ENCODE measurements at regions not wholly inside any gene's neighbourhood (a gene's known extent, or its start where the extent isn't known, plus 50 kb on each side); places are given as distances from the start of the nearest gene placed in this dataset.
"Not testable (repeated sequence)": the region's sequence is repeated elsewhere in the genome, so short reads cannot be mapped to it uniquely, and the experiment has no call there.

GRCh38 chr6:68087399-68088133 lies 547.5 kb upstream of the ADGRB3 start:
- no peaks in the 10 kb centered on the region for H3K27me3 ChIP-seq (replicated peaks; ENCODE audit: insufficient read depth, low read length)
- no peak overlapping the region for H3K9ac ChIP-seq (ENCODE audit: low read length)
- H3K9me3 ChIP-seq (replicated peaks; ENCODE audit: insufficient read depth, low read length), result no peaks in the 10 kb centered on the region
- no peaks in the 10 kb centered on the region for H3K36me3 ChIP-seq (replicated peaks; ENCODE audit: insufficient read depth, low read length)
- peaks cover 14% of the 10 kb centered on the region; the same call in 1 of the 2 replicates for H3K4me1 ChIP-seq (ENCODE audit: low read length)
- peak overlapping the region; percentile 11; the same call in 1 of the 2 replicates for H3K4me3 ChIP-seq (ENCODE audit: low read length)
- H2AFZ ChIP-seq (ENCODE audit: low read length), result no peak overlapping the region
- DNase-seq, result peak; percentile 85
- TF ChIP-seq EZH2 (optimal IDR thresholded peaks at IDR 0.05; ENCODE audit: low read depth, low read length), result no peak
- no peak for TF ChIP-seq EZH2phosphoT487 (IDR thresholded peaks at IDR 0.05; ENCODE audit: low read length)
- no peak for TF ChIP-seq CTCF (IDR thresholded peaks at IDR 0.05; ENCODE audit: low read length)
- peaks cover 2% of the 10 kb centered on the region; the same call in 1 of the 2 replicates for H3F3A ChIP-seq (ENCODE audit: insufficient read depth, low read length)
- no peaks in the 10 kb centered on the region for H4K20me1 ChIP-seq (ENCODE audit: insufficient read depth, low read length)
- no peaks in the 10 kb centered on the region for H3K79me2 ChIP-seq (ENCODE audit: low read length)
- H3K4me2 ChIP-seq (ENCODE audit: low read depth, low read length), result peak overlapping the region; percentile 57
- no peaks in the 10 kb centered on the region for H3K9me2 ChIP-seq (replicated peaks; ENCODE audit: insufficient read depth, low read length)
- peak overlapping the region; percentile 27; the same call in 1 of the 2 replicates for H3K27ac ChIP-seq (ENCODE audit: low read length)

- no peaks in the 10 kb centered on the region for H3K9me2 ChIP-seq (replicated peaks; ENCODE audit: insufficient read depth, low read length)
- H3K27me3 ChIP-seq (replicated peaks; ENCODE audit: insufficient read depth, low read length), result no peaks in the 10 kb centered on the region
- H3K9me3 ChIP-seq (replicated peaks; ENCODE audit: insufficient read depth, low read length), result no peaks in the 10 kb centered on the region
- H3K4me1 ChIP-seq (ENCODE audit: low read length), result peaks cover 14% of the 10 kb centered on the region; the same call in 1 of the 2 replicates
- H3K36me3 ChIP-seq (replicated peaks; ENCODE audit: insufficient read depth, low read length), result no peaks in the 10 kb centered on the region
- no peak for DNase-seq
- H3K79me2 ChIP-seq (ENCODE audit: low read length), result no peaks in the 10 kb centered on the region
- peaks cover 2% of the 10 kb centered on the region; the same call in 1 of the 2 replicates for H3F3A ChIP-seq (ENCODE audit: insufficient read depth, low read length)
- H4K20me1 ChIP-seq (ENCODE audit: insufficient read depth, low read length), result no peaks in the 10 kb centered on the region
- no peak overlapping the region for H3K9ac ChIP-seq (ENCODE audit: low read length)
- TF ChIP-seq CTCF (IDR thresholded peaks at IDR 0.05; ENCODE audit: low read length) (no peak), EZH2 (optimal IDR thresholded peaks at IDR 0.05; ENCODE audit: low read depth, low read length) (no peak), EZH2phosphoT487 (IDR thresholded peaks at IDR 0.05; ENCODE audit: low read length) (no peak)
- H3K27ac ChIP-seq (ENCODE audit: low read length), result no peak overlapping the region
- no peak overlapping the region for H3K4me3 ChIP-seq (ENCODE audit: low read length)
- H2AFZ ChIP-seq (ENCODE audit: low read length), result no peak overlapping the region
- peak overlapping the region; percentile 13; the same call in 1 of the 2 replicates for H3K4me2 ChIP-seq (ENCODE audit: low read depth, low read length)
Measured at GRCh38 chr6:68086199-68086598, 548.9 kb upstream of the ADGRB3 start.

GRCh38 chr6:68085599-68085998 lies 549.5 kb upstream of the ADGRB3 start:
- not testable (repeated sequence) for H3K4me2 ChIP-seq (ENCODE audit: low read depth, low read length)

GRCh38 chr6:68082086-68082485 lies 553.0 kb upstream of the ADGRB3 start:
- Histone ChIP-seq H3K79me2 (ENCODE audit: low read length) (no peaks in the 10 kb centered on the region), H3K27ac (ENCODE audit: low read length) (no peak overlapping the region), H3K9me3 (replicated peaks; ENCODE audit: insufficient read depth, low read length) (no peaks in the 10 kb centered on the region), H3K4me3 (ENCODE audit: low read length) (no peak overlapping the region), H3K27me3 (replicated peaks; ENCODE audit: insufficient read depth, low read length) (no peaks in the 10 kb centered on the region), H3K9me2 (replicated peaks; ENCODE audit: insufficient read depth, low read length) (no peaks in the 10 kb centered on the region), H3K4me2 (ENCODE audit: low read depth, low read length) (no peak overlapping the region), H3K36me3 (replicated peaks; ENCODE audit: insufficient read depth, low read length) (no peaks in the 10 kb centered on the region), H4K20me1 (ENCODE audit: insufficient read depth, low read length) (no peaks in the 10 kb centered on the region), H3K4me1 (ENCODE audit: low read length) (peaks cover 5% of the 10 kb centered on the region; the same call in 1 of the 2 replicates), H3K9ac (ENCODE audit: low read length) (no peak overlapping the region), H3F3A (ENCODE audit: insufficient read depth, low read length) (no peaks in the 10 kb centered on the region), H2AFZ (ENCODE audit: low read length) (no peak overlapping the region)
- TF ChIP-seq EZH2phosphoT487 (IDR thresholded peaks at IDR 0.05; ENCODE audit: low read length), result no peak
- no peak for TF ChIP-seq EZH2 (optimal IDR thresholded peaks at IDR 0.05; ENCODE audit: low read depth, low read length)
- TF ChIP-seq CTCF (IDR thresholded peaks at IDR 0.05; ENCODE audit: low read length), result no peak
- no peak for DNase-seq

More at GRCh38 chr6:68085599-68085998, 549.5 kb upstream of the ADGRB3 start:
- not testable (repeated sequence) for H3K9me2 ChIP-seq (replicated peaks; ENCODE audit: insufficient read depth, low read length); DNase-seq; H3K27me3 ChIP-seq (replicated peaks; ENCODE audit: insufficient read depth, low read length); H3F3A ChIP-seq (ENCODE audit: insufficient read depth, low read length); H3K4me3 ChIP-seq (ENCODE audit: low read length); H3K79me2 ChIP-seq (ENCODE audit: low read length); H3K9ac ChIP-seq (ENCODE audit: low read length); H3K9me3 ChIP-seq (replicated peaks; ENCODE audit: insufficient read depth, low read length); H4K20me1 ChIP-seq (ENCODE audit: insufficient read depth, low read length); H3K36me3 ChIP-seq (replicated peaks; ENCODE audit: insufficient read depth, low read length); H2AFZ ChIP-seq (ENCODE audit: low read length); H3K27ac ChIP-seq (ENCODE audit: low read length)
- H3K4me1 ChIP-seq (ENCODE audit: low read length), result peaks cover 14% of the 10 kb centered on the region; the same call in 1 of the 2 replicates
